GM12878 (cell line): ENCODE measurements at regions not wholly inside any gene's neighbourhood (a gene's known extent, or its start where the extent isn't known, plus 50 kb on each side); places are given as distances from the start of the nearest gene placed in this dataset.

ENCODE experiments used
- CTCF ChIP-seq, 3 experiments: IDR thresholded peaks in 2 of 3; conservative IDR thresholded peaks in 1 of 3; 2 replicates each; pipeline ENCODE4 v1.5.1; 2011; ENCODE audit warnings: low read depth in 3 of 3, low read length in 3 of 3, mild to moderate bottlenecking in 3 of 3, control low read depth in 2 of 3, moderate library complexity in 2 of 3, inconsistent platforms in 1 of 3, mixed read lengths in 1 of 3; ENCODE audit not compliant: control insufficient read depth in 2 of 3, insufficient read depth in 1 of 3; ENCODE audit errors: extremely low read depth in 1 of 3
- ETV6 ChIP-seq, 2 experiments: fragments of 450-650 bp in 1 of 2; IDR thresholded peaks in 1 of 2; conservative IDR thresholded peaks in 1 of 2; 2 replicates each; pipeline ENCODE4 v1.6.1; 2014; ENCODE audit warnings: antibody characterized with exemption in 1 of 2, borderline replicate concordance in 1 of 2, low read depth in 1 of 2, mild to moderate bottlenecking in 1 of 2, moderate library complexity in 1 of 2
- POLR2AphosphoS5 ChIP-seq: IDR thresholded peaks from 2 replicates; pipeline ENCODE4 v1.6.1; 2011; ENCODE audit warnings: mild to moderate bottlenecking, low read length, inconsistent platforms
- RFX5 ChIP-seq: IDR thresholded peaks from 2 replicates; pipeline ENCODE4 v1.6.1; 2011; ENCODE audit warnings: low read depth, low read length, improper control_type of control experiment
- SUZ12 ChIP-seq: fragments of 200-600 bp; sonication (generic); IDR thresholded peaks from one replicate; pipeline ENCODE4 v1.6.1; 2018; ENCODE audit warnings: antibody characterized with exemption, mild to moderate bottlenecking; ENCODE audit not compliant: unreplicated experiment
- TCF12 ChIP-seq: IDR thresholded peaks from 2 replicates; pipeline ENCODE4 v1.6.1; 2011; ENCODE audit warnings: low read depth, mild to moderate bottlenecking, low read length
- TF ChIP-seq, protein P1 (sequence below): IDR thresholded peaks from 2 replicates; pipeline ENCODE4 v1.6.1; 2011; ENCODE audit warnings: low read depth, low read length, improper control_type of control experiment, borderline replicate concordance

DNA sequence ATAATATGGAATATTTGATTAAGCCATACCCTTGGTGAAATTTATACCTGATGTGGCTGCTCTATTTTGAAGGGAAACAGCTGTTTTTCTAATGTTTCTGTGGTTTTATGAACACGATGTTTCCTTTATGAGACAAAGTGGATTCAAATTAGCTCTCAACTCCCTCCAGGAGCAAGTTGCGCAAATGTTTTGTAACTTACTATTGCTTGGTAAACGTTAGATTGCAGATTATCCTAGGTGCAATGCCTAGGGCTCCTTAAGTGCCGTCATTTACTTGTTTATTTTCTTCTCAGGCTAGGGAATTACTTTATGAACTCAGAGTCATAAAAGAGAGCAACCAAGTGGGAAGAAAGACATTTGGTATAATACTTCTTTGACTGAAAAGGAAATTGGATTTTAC, 763.1 kb downstream of the TAF11L14 start:
- TF ChIP-seq ETV6 (conservative IDR thresholded peaks at IDR 0.05 in 1 of 2, IDR thresholded peaks at IDR 0.05 in 1 of 2; ENCODE audit: borderline replicate concordance in 1 of 2, low read depth in 1 of 2) (no peak), POLR2AphosphoS5 (no peak), CTCF (IDR thresholded peaks at IDR 0.05 in 2 of 3, conservative IDR thresholded peaks at IDR 0.05 in 1 of 3; ENCODE audit: control insufficient read depth in 2 of 3, extremely low read depth in 1 of 3, insufficient read depth in 1 of 3, low read depth in 3 of 3, low read length in 3 of 3) (no peak), TCF12 (no peak), RFX5 (no peak), SUZ12 (no peak)
- TF ChIP-seq, protein P1, sequence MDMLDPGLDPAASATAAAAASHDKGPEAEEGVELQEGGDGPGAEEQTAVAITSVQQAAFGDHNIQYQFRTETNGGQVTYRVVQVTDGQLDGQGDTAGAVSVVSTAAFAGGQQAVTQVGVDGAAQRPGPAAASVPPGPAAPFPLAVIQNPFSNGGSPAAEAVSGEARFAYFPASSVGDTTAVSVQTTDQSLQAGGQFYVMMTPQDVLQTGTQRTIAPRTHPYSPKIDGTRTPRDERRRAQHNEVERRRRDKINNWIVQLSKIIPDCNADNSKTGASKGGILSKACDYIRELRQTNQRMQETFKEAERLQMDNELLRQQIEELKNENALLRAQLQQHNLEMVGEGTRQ = no peak
